HG02623 (cell line): ENCODE measurements at regions not wholly inside any gene's neighbourhood (a gene's known extent, or its start where the extent isn't known, plus 50 kb on each side); places are given as distances from the start of the nearest gene placed in this dataset.

ENCODE experiments used
- ATAC-seq: cut with Tn5 transposase; IDR thresholded peaks from one replicate; pipeline ENCODE4 v1.9.1; 2021; ENCODE audit warnings: moderate library complexity; ENCODE audit not compliant: unreplicated experiment

GRCh38 chr17:77723909-77724875, 234.3 kb upstream of the TNRC6C start:
- no peak for ATAC-seq

- no peak for ATAC-seq
Observed at GRCh38 chr17:77724876-77725615, 233.5 kb upstream of the TNRC6C start.

DNA sequence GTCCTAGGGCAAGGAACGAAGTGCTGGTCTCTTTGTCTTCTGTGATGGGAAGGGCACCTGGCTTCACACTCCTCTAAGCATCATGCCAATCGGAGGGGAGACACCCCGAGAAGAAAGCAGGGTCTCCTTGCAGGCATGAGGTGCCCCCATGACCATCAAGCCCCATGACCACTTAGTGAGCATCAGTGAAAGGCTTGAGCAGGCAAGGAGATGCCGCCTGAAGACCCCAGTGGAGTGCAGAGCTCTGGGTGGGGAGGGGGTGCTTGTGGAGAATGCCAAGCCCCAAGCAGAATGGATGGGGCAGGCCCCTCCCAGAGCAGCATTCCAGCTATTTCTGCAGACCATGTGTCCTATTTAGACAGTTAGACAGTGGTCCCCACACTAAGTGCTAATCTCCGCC, 232.7 kb upstream of the TNRC6C start:
- no peak for ATAC-seq

DNA sequence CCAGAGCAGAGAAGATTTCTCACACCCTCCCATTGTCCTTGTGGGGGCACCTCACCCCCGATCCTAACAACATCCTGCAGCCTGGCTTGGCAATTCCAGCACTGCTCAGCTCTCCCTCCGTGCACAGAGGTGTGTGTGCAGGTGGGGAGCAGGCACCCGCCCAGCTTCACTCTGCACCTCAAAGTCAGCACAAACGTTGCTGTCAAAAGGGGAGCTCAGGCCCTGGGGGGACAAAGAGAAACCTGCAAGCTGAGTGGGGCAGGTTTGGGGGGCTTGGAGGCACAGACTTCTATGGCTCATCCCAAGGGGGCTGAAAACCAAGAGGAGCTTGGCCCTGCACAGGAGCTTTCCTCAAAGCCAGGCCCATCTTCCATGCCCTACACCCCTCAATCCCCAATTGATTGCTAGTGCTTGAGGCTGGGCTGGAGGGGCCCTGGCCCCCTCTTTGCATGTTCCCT, 231.9 kb upstream of the TNRC6C start:
- ATAC-seq, result no peak

- ATAC-seq, result no peak
Observed at GRCh38 chr17:77727037-77727615, 231.4 kb upstream of the TNRC6C start.

DNA sequence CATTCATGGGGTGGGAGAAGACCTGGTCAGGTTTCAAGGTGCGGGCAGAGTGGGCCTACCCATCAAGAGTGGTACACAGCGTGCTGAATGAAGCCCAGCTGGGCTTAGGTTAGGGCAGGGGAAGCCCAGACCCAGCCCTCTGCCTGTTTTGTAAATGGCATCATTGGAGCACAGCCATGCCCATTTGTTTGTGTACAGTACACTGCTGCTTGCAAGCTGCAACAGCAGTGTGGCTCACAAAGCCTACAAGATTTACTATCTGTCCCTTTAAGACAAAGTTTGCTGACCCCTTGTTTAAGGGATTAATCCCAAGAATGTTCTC, 230.1 kb upstream of the TNRC6C start:
- ATAC-seq, result no peak

DNA sequence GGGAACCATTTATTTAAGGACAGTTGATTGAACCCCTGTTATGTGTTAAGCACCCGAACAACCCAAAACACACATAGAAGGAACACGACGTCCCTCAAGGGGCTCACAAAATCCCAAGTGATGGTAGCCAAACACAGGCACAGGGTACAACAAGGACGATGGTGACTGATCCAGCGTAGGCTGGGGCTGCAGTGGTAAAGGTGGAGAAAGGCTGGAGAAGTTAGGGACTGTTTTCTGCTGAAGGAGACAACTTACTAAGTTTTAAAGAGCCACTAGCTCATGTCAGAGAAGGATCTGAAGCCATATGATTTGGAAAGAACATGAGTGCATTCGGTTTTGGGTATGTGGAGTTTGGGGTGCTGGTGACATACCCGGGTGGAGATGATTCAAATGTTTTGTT, 229.6 kb upstream of the TNRC6C start:
- no peak for ATAC-seq

- no peak for ATAC-seq
Observed at GRCh38 chr17:77729587-77729986, 228.9 kb upstream of the TNRC6C start.

- ATAC-seq, result no peak
Observed at GRCh38 chr17:77730376-77730775, 228.1 kb upstream of the TNRC6C start.

DNA sequence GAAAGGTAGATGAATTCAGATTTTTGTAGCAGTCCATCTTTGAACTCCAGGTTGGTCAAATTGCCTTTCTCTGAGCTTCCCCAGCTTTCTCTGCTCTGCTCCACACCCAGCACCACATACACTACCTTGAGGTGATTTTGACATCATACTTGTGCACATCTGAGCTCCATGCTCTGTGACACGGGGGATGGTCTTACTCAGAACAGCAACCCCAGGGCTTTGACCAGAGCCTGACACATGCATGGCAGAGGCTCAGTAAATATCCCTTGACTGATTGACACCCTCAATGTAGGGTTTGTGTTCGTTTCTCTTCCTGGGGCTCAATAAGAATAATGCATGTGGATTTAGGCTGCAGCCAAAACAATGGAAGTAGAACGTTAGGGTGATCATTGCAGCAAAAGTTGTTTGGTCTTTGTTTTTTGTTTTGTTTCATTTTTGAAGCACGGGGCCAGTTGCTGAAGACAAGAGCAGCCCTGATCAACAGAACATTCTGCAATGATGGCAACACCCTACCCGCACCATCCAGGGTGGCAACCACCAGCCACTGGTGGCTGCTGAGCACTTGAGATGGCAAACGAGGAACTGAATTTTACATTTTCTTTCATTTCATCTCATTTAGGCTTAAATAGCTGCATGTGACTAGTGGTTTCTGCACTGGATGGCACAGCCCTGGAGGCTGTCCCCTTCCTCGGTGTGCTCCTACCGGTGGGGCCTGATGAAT, 224.8 kb upstream of the TNRC6C start:
- no peak for ATAC-seq

DNA sequence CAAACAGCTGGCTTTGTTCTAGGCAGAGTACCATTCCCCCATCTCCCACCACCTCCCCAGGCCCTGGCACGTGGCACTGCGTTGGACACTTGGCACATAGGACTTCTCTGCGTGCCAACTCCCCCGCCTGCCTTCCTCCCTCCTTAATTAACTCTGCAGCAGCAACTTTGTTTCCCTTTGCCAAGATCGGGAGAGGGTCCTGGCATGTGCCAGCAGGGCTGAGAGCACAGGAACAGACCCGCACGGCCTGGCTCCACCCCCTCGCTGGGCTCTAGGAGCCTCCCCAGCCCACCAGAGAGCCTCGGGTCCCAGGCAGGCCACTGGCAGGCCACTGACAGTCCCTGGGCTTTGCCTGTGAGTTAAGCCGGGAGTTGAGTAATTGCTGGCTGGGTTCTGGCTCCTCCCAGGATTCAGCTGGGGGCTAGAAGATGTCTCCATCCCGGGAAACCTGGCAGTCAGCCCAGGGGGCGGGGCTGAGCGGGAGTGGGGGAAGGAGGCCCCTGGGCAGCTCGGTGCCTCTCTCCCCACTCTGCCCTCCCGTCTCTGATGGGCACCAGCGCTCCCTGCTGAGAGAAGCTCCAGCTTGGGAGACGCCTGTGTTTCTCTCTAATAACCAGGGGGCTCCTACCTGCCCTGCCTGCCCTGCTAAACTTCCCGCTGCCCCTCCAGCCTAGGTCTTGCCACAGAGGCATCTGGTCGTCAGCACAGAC, 224.0 kb upstream of the TNRC6C start:
- ATAC-seq, result no peak

GRCh38 chr17:77735081-77735565, 223.4 kb upstream of the TNRC6C start:
- no peak for ATAC-seq

DNA sequence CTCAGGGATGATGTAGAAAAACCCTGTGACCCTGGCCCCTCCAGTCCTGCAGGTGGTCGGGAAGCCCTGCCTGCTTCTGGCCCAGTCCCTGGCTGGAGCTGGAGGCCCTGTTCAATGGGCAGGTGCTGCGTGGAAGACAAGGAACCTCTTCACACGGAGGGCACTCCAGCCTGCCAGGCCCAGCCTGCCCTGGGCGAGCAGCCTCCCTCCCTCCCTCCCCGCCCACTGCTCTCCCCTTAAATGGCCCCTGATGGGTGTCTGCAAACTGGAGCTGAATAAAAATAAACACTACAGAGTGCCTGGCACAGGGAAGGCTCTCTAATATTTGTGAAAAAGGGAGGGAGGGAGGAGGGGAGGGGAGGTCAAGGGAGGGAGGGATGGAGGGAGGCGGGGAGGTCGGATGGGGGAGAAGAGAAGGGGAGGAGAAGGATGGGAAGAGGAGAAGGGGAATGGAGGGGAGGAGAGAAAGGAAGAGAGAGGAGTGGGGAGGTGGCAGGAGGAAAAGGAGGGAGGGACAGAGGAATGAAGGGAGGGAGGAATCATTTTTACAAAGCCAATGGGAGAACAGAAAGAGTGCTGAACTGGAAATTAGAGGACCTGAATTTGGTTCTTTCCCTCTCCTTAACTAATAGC, 222.8 kb upstream of the TNRC6C start:
- no peak for ATAC-seq

- no peak for ATAC-seq
Observed at GRCh38 chr17:77736199-77736585, 222.3 kb upstream of the TNRC6C start.

- ATAC-seq, result no peak
Observed at GRCh38 chr17:77736721-77737120, 221.8 kb upstream of the TNRC6C start.

- ATAC-seq, result no peak
Observed at GRCh38 chr17:77737442-77738265, 220.8 kb upstream of the TNRC6C start.

DNA sequence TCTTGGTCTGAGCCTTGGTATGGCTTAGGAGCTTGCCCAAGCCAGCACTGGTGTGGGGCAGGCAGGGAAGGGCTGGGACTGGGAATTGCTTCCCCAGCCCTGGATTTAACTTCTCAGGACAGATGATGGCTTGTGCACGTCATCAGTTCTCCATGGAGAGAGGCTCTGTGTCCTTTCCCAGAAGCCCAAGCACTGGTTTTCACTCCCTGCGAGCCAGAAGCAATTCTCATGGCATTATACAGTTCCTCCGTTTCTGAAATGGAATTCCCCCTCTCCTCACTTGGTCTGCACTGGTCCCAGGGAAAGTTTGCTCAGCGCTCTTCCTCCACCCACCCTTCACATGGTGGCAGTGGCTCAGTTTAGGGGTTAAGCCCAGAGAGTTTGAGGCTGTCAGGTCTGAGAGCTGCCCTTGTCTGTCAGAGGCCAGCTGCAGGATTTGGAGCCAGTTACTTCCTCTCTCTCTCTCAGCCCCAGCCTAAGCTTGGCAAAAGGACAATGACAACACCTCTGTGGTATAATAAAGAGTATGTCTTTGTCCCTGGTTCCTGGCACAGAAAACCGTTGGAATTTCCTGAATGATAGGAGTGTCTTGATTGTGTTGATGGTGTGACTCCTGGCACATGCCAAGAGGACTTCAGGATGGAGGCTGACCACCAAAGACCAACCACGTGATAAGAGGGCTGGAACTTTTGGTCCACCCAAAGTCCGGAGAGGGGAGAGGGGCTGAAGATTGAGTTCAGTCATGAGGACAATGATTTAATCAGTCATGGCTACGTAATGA, 219.6 kb upstream of the TNRC6C start:
- no peak for ATAC-seq

- ATAC-seq, result no peak
Observed at GRCh38 chr17:77740481-77740880, 218.0 kb upstream of the TNRC6C start.
